ENCODE measurements at regions not wholly inside any gene's neighbourhood (a gene's known extent, or its start where the extent isn't known, plus 50 kb on each side); places are given as distances from the start of the nearest gene placed in this dataset.

- no peak overlapping the region for H3K4me3 Mint-ChIP-seq (ENCODE audit: unreplicated experiment)
- H3K9me3 Mint-ChIP-seq (ENCODE audit: unreplicated experiment) = no peaks in the 10 kb centered on the region
- TF ChIP-seq CTCF (IDR thresholded peaks at IDR 0.05; ENCODE audit: unreplicated experiment) = no peak
- no peaks in the 10 kb centered on the region for H3K4me1 Mint-ChIP-seq (ENCODE audit: unreplicated experiment)
- H3K36me3 Mint-ChIP-seq (ENCODE audit: low read depth, unreplicated experiment) = no peaks in the 10 kb centered on the region
- H3K27me3 Mint-ChIP-seq (ENCODE audit: unreplicated experiment) = no peaks in the 10 kb centered on the region
- DNase-seq (ENCODE audit: low spot score) = no peak
- H3K27ac Mint-ChIP-seq (ENCODE audit: unreplicated experiment) = no peak overlapping the region
Observed at GRCh38 chr11:98136357-98136756, 884.4 kb upstream of the CNTN5 start.

GRCh38 chr11:98137437-98137836, 883.3 kb upstream of the CNTN5 start:
- Mint-ChIP-seq H3K9me3 (ENCODE audit: unreplicated experiment) (no peaks in the 10 kb centered on the region), H3K36me3 (ENCODE audit: low read depth, unreplicated experiment) (no peaks in the 10 kb centered on the region), H3K4me1 (ENCODE audit: unreplicated experiment) (no peaks in the 10 kb centered on the region), H3K27me3 (ENCODE audit: unreplicated experiment) (no peaks in the 10 kb centered on the region), H3K4me3 (ENCODE audit: unreplicated experiment) (no peak overlapping the region), H3K27ac (ENCODE audit: unreplicated experiment) (no peak overlapping the region)
- TF ChIP-seq CTCF (IDR thresholded peaks at IDR 0.05; ENCODE audit: unreplicated experiment) = no peak
- DNase-seq (ENCODE audit: low spot score) = no peak

- TF ChIP-seq CTCF (IDR thresholded peaks at IDR 0.05; ENCODE audit: unreplicated experiment) = no peak
- Mint-ChIP-seq H3K27me3 (ENCODE audit: unreplicated experiment) (no peaks in the 10 kb centered on the region), H3K4me3 (ENCODE audit: unreplicated experiment) (no peak overlapping the region), H3K27ac (ENCODE audit: unreplicated experiment) (no peak overlapping the region), H3K4me1 (ENCODE audit: unreplicated experiment) (no peaks in the 10 kb centered on the region), H3K36me3 (ENCODE audit: low read depth, unreplicated experiment) (no peaks in the 10 kb centered on the region), H3K9me3 (ENCODE audit: unreplicated experiment) (no peaks in the 10 kb centered on the region)
- no peak for DNase-seq (ENCODE audit: low spot score)
Observed at GRCh38 chr11:98143661-98144060, 877.1 kb upstream of the CNTN5 start.

- Mint-ChIP-seq H3K9me3 (ENCODE audit: unreplicated experiment) (peaks cover 15% of the 10 kb centered on the region), H3K27ac (ENCODE audit: unreplicated experiment) (no peak overlapping the region), H3K36me3 (ENCODE audit: low read depth, unreplicated experiment) (peaks cover 8% of the 10 kb centered on the region), H3K27me3 (ENCODE audit: unreplicated experiment) (no peaks in the 10 kb centered on the region), H3K4me1 (ENCODE audit: unreplicated experiment) (no peaks in the 10 kb centered on the region), H3K4me3 (ENCODE audit: unreplicated experiment) (no peak overlapping the region)
- no peak for TF ChIP-seq CTCF (IDR thresholded peaks at IDR 0.05; ENCODE audit: unreplicated experiment)
- DNase-seq (ENCODE audit: low spot score) = no peak
Observed at GRCh38 chr11:98153752-98154151, 867.0 kb upstream of the CNTN5 start.

- Mint-ChIP-seq H3K4me1 (ENCODE audit: unreplicated experiment) (no peaks in the 10 kb centered on the region), H3K36me3 (ENCODE audit: low read depth, unreplicated experiment) (peaks cover 8% of the 10 kb centered on the region), H3K27me3 (ENCODE audit: unreplicated experiment) (no peaks in the 10 kb centered on the region), H3K4me3 (ENCODE audit: unreplicated experiment) (no peak overlapping the region), H3K27ac (ENCODE audit: unreplicated experiment) (no peak overlapping the region), H3K9me3 (ENCODE audit: unreplicated experiment) (peaks cover 15% of the 10 kb centered on the region)
- no peak for TF ChIP-seq CTCF (IDR thresholded peaks at IDR 0.05; ENCODE audit: unreplicated experiment)
- no peak for DNase-seq (ENCODE audit: low spot score)
Observed at GRCh38 chr11:98155696-98156095, 865.1 kb upstream of the CNTN5 start.
